Neural crest cell (in vitro differentiated cells): ENCODE measurements at regions not wholly inside any gene's neighbourhood (a gene's known extent, or its start where the extent isn't known, plus 50 kb on each side); places are given as distances from the start of the nearest gene placed in this dataset.

ENCODE experiments used
- DNase-seq: peaks from one replicate; pipeline ENCODE4 v3.0.0; 2021; ENCODE audit warnings: low read depth, mixed read lengths, low spot score
- H3K27ac Mint-ChIP-seq: one replicate; pipeline ENCODE4 v1.8.0; 2021; ENCODE audit warnings: mild to moderate bottlenecking, mixed read lengths; ENCODE audit not compliant: unreplicated experiment
- H3K27me3 Mint-ChIP-seq: 2 replicates; pipeline ENCODE4 v1.8.0; 2021; ENCODE audit warnings: low read depth, mild to moderate bottlenecking, mixed read lengths
- H3K36me3 Mint-ChIP-seq: 2 replicates; pipeline ENCODE4 v1.8.0; 2021; ENCODE audit warnings: low read depth, mild to moderate bottlenecking, mixed read lengths
- H3K4me1 Mint-ChIP-seq: 2 replicates; pipeline ENCODE4 v1.8.0; 2021; ENCODE audit warnings: mixed read lengths
- H3K4me3 Mint-ChIP-seq: one replicate; pipeline ENCODE4 v1.8.0; 2021; ENCODE audit warnings: mild to moderate bottlenecking, mixed read lengths
- H3K9me3 Mint-ChIP-seq: 2 replicates; pipeline ENCODE4 v1.8.0; 2021; ENCODE audit warnings: mixed read lengths
- CTCF ChIP-seq: fragments of 200-600 bp; sonication (generic); conservative IDR thresholded peaks from 2 replicates; pipeline ENCODE4 v1.5.0; 2021; ENCODE audit warnings: antibody characterized with exemption, mild to moderate bottlenecking

GRCh38 chr5:14081791-14082190 is 61.4 kb upstream of the TRIO start:
- Mint-ChIP-seq H3K4me3 (no peak overlapping the region), H3K36me3 (no peaks in the 10 kb centered on the region), H3K27me3 (no peaks in the 10 kb centered on the region), H3K27ac (no peak overlapping the region), H3K9me3 (peaks cover 2% of the 10 kb centered on the region), H3K4me1 (no peaks in the 10 kb centered on the region)
- no peak for TF ChIP-seq CTCF
- DNase-seq = no peak

- H3K9me3 Mint-ChIP-seq = peaks cover 2% of the 10 kb centered on the region
- no peaks in the 10 kb centered on the region for H3K4me1 Mint-ChIP-seq
- no peaks in the 10 kb centered on the region for H3K36me3 Mint-ChIP-seq
- no peaks in the 10 kb centered on the region for H3K27me3 Mint-ChIP-seq
- no peak for TF ChIP-seq CTCF
- DNase-seq = no peak
- no peak overlapping the region for H3K4me3 Mint-ChIP-seq
- no peak overlapping the region for H3K27ac Mint-ChIP-seq
Observed at GRCh38 chr5:14078716-14079115, 64.4 kb upstream of the TRIO start.

- Mint-ChIP-seq H3K4me1 (no peaks in the 10 kb centered on the region), H3K27ac (no peak overlapping the region), H3K4me3 (no peak overlapping the region), H3K27me3 (no peaks in the 10 kb centered on the region), H3K36me3 (no peaks in the 10 kb centered on the region), H3K9me3 (peaks cover 2% of the 10 kb centered on the region)
- TF ChIP-seq CTCF = no peak
- DNase-seq = no peak
Observed at GRCh38 chr5:14077501-14077900, 65.6 kb upstream of the TRIO start.

GRCh38 chr5:14076561-14076960 is 66.6 kb upstream of the TRIO start:
- no peaks in the 10 kb centered on the region for H3K4me1 Mint-ChIP-seq
- DNase-seq = no peak
- H3K36me3 Mint-ChIP-seq = no peaks in the 10 kb centered on the region
- no peak overlapping the region for H3K4me3 Mint-ChIP-seq
- peaks cover under 1% of the 10 kb centered on the region for H3K9me3 Mint-ChIP-seq
- no peak for TF ChIP-seq CTCF
- no peak overlapping the region for H3K27ac Mint-ChIP-seq
- no peaks in the 10 kb centered on the region for H3K27me3 Mint-ChIP-seq

- Mint-ChIP-seq H3K27ac (peak overlapping the region; percentile 29), H3K36me3 (no peaks in the 10 kb centered on the region)
Observed at GRCh38 chr5:14075937-14076336, 67.2 kb upstream of the TRIO start.

More at GRCh38 chr5:14075937-14076336, 67.2 kb upstream of the TRIO start:
- no peaks in the 10 kb centered on the region for H3K9me3 Mint-ChIP-seq
- no peaks in the 10 kb centered on the region for H3K4me1 Mint-ChIP-seq
- no peaks in the 10 kb centered on the region for H3K27me3 Mint-ChIP-seq
- DNase-seq = no peak
- H3K4me3 Mint-ChIP-seq = no peak overlapping the region
- no peak for TF ChIP-seq CTCF
